22Rv1 (cell line): ENCODE measurements at regions not wholly inside any gene's neighbourhood (a gene's known extent, or its start where the extent isn't known, plus 50 kb on each side); places are given as distances from the start of the nearest gene placed in this dataset.

Source experiments
- ZFX ChIP-seq: fragments of 450-650 bp; IDR thresholded peaks from 2 replicates; pipeline ENCODE4 v1.6.1; 2017; ENCODE audit warnings: antibody characterized with exemption, borderline replicate concordance
- TF ChIP-seq, protein P1 (sequence below): fragments of 450-650 bp; IDR thresholded peaks from 2 replicates; pipeline ENCODE4 v1.5.1; 2017; ENCODE audit warnings: mild to moderate bottlenecking

DNA sequence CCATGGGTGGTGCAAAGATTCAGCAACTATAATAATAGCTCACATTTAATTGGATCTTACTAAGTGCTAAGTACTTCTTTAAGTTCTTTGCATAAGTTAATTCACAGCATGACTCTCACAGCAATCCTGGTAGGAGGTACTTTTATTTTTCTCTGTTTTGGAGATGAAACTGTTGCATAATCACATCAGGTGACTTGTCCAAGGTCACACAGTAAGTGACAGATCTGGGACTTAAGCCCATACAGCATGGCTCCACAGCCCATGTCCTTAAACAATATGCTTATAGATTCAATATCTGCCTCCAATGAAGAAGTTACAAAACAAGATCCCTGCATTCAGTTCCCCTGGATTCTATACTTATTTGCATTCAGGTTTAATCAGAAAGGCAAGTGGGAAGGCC is 171.8 kb downstream of the CNTN3 start:
- TF ChIP-seq, protein P1, sequence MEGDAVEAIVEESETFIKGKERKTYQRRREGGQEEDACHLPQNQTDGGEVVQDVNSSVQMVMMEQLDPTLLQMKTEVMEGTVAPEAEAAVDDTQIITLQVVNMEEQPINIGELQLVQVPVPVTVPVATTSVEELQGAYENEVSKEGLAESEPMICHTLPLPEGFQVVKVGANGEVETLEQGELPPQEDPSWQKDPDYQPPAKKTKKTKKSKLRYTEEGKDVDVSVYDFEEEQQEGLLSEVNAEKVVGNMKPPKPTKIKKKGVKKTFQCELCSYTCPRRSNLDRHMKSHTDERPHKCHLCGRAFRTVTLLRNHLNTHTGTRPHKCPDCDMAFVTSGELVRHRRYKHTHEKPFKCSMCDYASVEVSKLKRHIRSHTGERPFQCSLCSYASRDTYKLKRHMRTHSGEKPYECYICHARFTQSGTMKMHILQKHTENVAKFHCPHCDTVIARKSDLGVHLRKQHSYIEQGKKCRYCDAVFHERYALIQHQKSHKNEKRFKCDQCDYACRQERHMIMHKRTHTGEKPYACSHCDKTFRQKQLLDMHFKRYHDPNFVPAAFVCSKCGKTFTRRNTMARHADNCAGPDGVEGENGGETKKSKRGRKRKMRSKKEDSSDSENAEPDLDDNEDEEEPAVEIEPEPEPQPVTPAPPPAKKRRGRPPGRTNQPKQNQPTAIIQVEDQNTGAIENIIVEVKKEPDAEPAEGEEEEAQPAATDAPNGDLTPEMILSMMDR: no peak
- TF ChIP-seq ZFX: no peak
